Thyroid gland (tissue), 4 donors: ENCODE measurements at regions not wholly inside any gene's neighbourhood (a gene's known extent, or its start where the extent isn't known, plus 50 kb on each side); places are given as distances from the start of the nearest gene placed in this dataset.
A peak's percentile ranks its signal among the peaks of the same experiment; 100 is the strongest.

Source experiments
- DNase-seq, 2 donors: peaks; one replicate each; pipeline ENCODE4 v3.0.0-alpha.2; 2019
- H3K27ac ChIP-seq, 3 donors: fragments of 200-600 bp; sonication (generic); 1 replicate in 2 of 3; 2 replicates in 1 of 3; pipeline ENCODE4 v1.5.1; 2016 to 2019; ENCODE audit warnings: mild to moderate bottlenecking in 1 of 3, moderate library complexity in 1 of 3
- H3K27me3 ChIP-seq: fragments of 200-600 bp; sonication (generic); one replicate; pipeline ENCODE4 v1.5.1; 2019
- H3K36me3 ChIP-seq, 2 donors: fragments of 200-600 bp; sonication (generic); one replicate each; pipeline ENCODE4 v1.5.1; 2016 to 2019
- H3K4me1 ChIP-seq, 2 donors: fragments of 200-600 bp; sonication (generic); one replicate each; pipeline ENCODE4 v1.5.1; 2017 to 2019
- H3K4me3 ChIP-seq, 3 donors: fragments of 200-600 bp; sonication (generic); replicated peaks in 1 of 3; 1 replicate in 2 of 3; 2 replicates in 1 of 3; pipeline ENCODE4 v1.5.1; 2016; ENCODE audit warnings: mild to moderate bottlenecking in 1 of 3
- H3K9me3 ChIP-seq: fragments of 200-600 bp; sonication (generic); one replicate; pipeline ENCODE4 v1.5.1; 2017
- CTCF ChIP-seq, 6 experiments: fragments of 200-600 bp in 3 of 6; fragments of 450-650 bp in 3 of 6; sonication (generic) in 3 of 6; IDR thresholded peaks; one replicate each; pipeline ENCODE4 v1.5.1; 2016 to 2019; ENCODE audit warnings: antibody characterized with exemption in 6 of 6, mild to moderate bottlenecking in 2 of 6, inconsistent platforms in 1 of 6, moderate library complexity in 1 of 6
- POLR2A ChIP-seq, 2 donors: fragments of 450-650 bp; IDR thresholded peaks; one replicate each; pipeline ENCODE4 v1.6.1; 2017; ENCODE audit warnings: antibody characterized with exemption in 2 of 2, mild to moderate bottlenecking in 2 of 2, moderate library complexity in 1 of 2
- WGBS, 2 donors: methylation state at CpG; one replicate each; pipeline ENCODE4 v1.1.5; 2017; 5-methylcytosine and 5-hydroxymethylcytosine counted together
- intact Hi-C: fragments of 100-400 bp; cut with DNase I; formaldehyde crosslinking; loops from one replicate; pipeline ENCODE4 v1.15.1; 2023

- intact Hi-C loops = loop anchor here (10.0 kb wide), 3 partner anchors 125 to 545 kb away; no protein-coding TSS in a partner anchor
- H3K9me3 ChIP-seq = no peaks in the 10 kb centered on the region
- TF ChIP-seq CTCF (IDR thresholded peaks at IDR 0.05) (no peak), POLR2A (IDR thresholded peaks at IDR 0.05) (peak in 1 of 2 donors; percentile 55)
- peaks cover 26 to 36% of the 10 kb centered on the region in 2 donors for H3K4me1 ChIP-seq
- DNase-seq = peak; percentile 95 to 98
- H3K36me3 ChIP-seq = no peaks in the 10 kb centered on the region
- 17 to 23% methylated on average over 12 of the region's 12 CpGs for WGBS, 2 donors
- H3K27me3 ChIP-seq = no peaks in the 10 kb centered on the region
- no peak overlapping the region for H3K4me3 ChIP-seq
- H3K27ac ChIP-seq = peak overlapping the region; percentile 56 to 83 (median 71)
Observed at GRCh38 chr13:50529154-50529882, 314.2 kb downstream of the DLEU7 start.

GRCh38 chr13:50531917-50532899 lies 311.3 kb downstream of the DLEU7 start:
- Histone ChIP-seq H3K27me3 (no peaks in the 10 kb centered on the region), H3K36me3 (no peaks in the 10 kb centered on the region), H3K4me1 (peaks cover 22 to 30% of the 10 kb centered on the region in 2 donors), H3K4me3 (no peak overlapping the region), H3K9me3 (no peaks in the 10 kb centered on the region), H3K27ac (no peak overlapping the region)
- DNase-seq = no peak
- WGBS, 2 donors = 75 to 81% methylated on average over 5 of the region's 5 CpGs
- intact Hi-C loops = loop anchor here (5.0 to 10.0 kb wide), 2 partner anchors 270 to 407 kb away; no protein-coding TSS in a partner anchor
- no peak for TF ChIP-seq POLR2A (IDR thresholded peaks at IDR 0.05)
- TF ChIP-seq CTCF (IDR thresholded peaks at IDR 0.05) = peak in 4 of 6 experiments; percentile 27 to 72 (median 60)

GRCh38 chr13:50535050-50535449 lies 308.4 kb downstream of the DLEU7 start:
- Histone ChIP-seq H3K27ac (no peak overlapping the region), H3K36me3 (no peaks in the 10 kb centered on the region)

GRCh38 chr13:50537029-50537428 lies 306.5 kb downstream of the DLEU7 start:
- peaks cover 7 to 10% of the 10 kb centered on the region in 2 donors for H3K4me1 ChIP-seq
- H3K4me3 ChIP-seq = no peak overlapping the region
- no peaks in the 10 kb centered on the region for H3K36me3 ChIP-seq
- H3K27me3 ChIP-seq = no peaks in the 10 kb centered on the region
- no peak overlapping the region for H3K27ac ChIP-seq
- 91 to 100% methylated on average over 1 of the region's 1 CpG for WGBS, 2 donors
- no peaks in the 10 kb centered on the region for H3K9me3 ChIP-seq
- intact Hi-C loops = loop anchor here (10.0 kb wide), 1 partner anchor 412 kb away; no protein-coding TSS in a partner anchor
- no peak for DNase-seq
- TF ChIP-seq CTCF (IDR thresholded peaks at IDR 0.05) (no peak), POLR2A (IDR thresholded peaks at IDR 0.05) (no peak)

More at GRCh38 chr13:50535050-50535449, 308.4 kb downstream of the DLEU7 start:
- H3K4me1 ChIP-seq = peaks cover 10 to 11% of the 10 kb centered on the region in 2 donors
- TF ChIP-seq CTCF (IDR thresholded peaks at IDR 0.05) = no peak
- TF ChIP-seq POLR2A (IDR thresholded peaks at IDR 0.05) = no peak
- H3K4me3 ChIP-seq = no peak overlapping the region
- intact Hi-C loops = loop anchor here (10.0 kb wide), 1 partner anchor 410 kb away; no protein-coding TSS in a partner anchor
- H3K9me3 ChIP-seq = no peaks in the 10 kb centered on the region
- no peaks in the 10 kb centered on the region for H3K27me3 ChIP-seq
- DNase-seq = no peak
